Anterior cingulate cortex (tissue), 58 donors: ENCODE measurements at regions not wholly inside any gene's neighbourhood (a gene's known extent, or its start where the extent isn't known, plus 50 kb on each side); places are given as distances from the start of the nearest gene placed in this dataset.
"Not testable (repeated sequence)": the region's sequence is repeated elsewhere in the genome, so short reads cannot be mapped to it uniquely, and the experiment has no call there.

ENCODE experiments used
- DNase-seq, 58 donors: peaks; one replicate each; lab custom pipeline; 2025; lab: John Stamatoyannopoulos, UW

DNA sequence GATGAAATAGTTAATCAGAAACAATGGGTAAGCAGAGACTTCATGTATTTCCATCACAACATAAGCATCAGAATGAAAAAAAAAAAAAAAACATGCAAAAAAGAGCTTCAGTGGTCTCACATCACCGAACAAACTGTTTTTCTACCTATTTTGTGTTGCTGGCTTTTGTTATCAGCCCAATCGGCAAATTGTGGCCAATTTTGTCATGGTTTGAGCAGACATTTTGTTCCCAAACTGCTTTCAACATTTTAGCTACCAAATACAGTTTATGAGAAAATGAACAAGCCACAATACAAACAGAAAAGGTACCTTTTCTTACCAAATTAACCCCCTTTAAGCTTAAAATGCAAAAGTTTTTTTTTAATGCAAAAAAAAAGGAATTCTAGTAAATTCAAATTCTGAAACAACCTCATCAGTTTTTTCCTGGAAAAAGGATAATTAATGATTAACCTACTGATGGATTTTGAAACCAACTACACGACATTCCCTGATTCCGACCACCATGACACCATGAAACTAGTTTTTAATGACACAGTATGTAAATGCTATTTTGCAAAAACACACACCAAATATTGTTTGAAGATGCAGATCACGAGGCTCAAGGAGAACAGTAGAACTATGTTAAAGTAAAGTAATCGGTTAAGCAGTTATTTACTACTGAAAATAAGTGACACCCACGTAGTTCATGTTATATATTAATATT, 316.7 kb downstream of the BCL2L11 start:
- DNase-seq: not testable (repeated sequence)

DNA sequence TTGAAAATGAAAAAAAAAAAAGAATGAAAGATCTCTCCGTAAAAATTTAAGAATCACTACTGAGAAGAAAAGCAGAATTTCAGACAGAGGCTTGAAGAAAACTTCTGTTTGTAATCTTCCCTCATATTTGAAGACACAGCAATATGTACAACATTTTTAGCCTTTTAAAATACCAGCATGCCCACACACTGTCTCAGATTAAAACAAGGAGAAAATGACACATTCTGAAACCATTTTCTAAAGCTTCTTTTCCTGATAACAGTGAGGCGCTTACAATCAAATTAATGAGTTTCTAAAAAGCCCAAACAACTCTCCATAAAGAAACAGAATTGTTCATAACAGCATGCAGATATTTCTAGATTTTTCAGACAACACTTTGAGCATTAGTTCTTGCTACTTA, 317.4 kb downstream of the BCL2L11 start:
- not testable (repeated sequence) for DNase-seq

DNA sequence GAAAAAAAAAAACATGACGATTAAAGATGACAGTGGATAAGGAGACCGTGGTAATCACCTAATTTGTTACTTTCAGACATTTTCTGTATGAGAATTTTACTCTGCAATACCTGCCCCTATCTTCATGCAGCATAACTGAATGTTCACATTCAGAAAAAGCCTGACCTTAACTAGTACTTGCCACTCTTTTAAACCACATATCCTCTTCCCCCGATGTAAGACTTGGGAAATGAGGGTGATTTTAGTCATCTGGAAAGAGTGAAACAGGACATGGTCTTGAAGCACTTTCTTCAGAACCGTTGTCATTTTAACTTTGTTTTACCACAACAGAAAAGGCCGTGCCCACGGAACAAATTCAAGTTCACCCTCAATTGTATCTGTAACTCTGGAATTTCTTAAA, 318.5 kb downstream of the BCL2L11 start:
- DNase-seq: not testable (repeated sequence)

- DNase-seq: not testable (repeated sequence)
These were observed 320.9 kb downstream of the BCL2L11 start for GRCh38 chr2:111441614-111442013.

- not testable (repeated sequence) for DNase-seq
These were observed 322.2 kb downstream of the BCL2L11 start for GRCh38 chr2:111442767-111443454.

DNA sequence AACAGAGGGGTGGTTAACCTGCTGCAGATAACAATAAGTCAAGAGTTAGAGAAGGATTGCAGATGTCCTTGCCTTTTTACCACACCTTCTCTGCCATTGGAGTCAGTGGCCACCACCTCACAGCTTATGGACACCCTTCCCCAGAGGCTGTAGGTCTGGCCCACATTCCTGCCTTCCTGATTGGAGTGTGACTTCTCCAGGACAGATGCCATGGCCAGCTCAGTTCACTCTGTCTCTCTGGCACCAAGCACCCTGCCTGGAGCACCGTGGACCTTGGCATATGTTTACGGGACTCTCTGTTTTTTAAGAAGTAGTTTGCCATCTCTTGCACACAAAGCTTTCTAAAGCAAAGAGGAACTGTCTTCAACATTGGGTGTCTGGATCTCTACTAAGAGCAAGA, 323.8 kb downstream of the BCL2L11 start:
- not testable (repeated sequence) for DNase-seq

GRCh38 chr2:111445191-111445929, 324.6 kb downstream of the BCL2L11 start:
- not testable (repeated sequence) for DNase-seq

DNA sequence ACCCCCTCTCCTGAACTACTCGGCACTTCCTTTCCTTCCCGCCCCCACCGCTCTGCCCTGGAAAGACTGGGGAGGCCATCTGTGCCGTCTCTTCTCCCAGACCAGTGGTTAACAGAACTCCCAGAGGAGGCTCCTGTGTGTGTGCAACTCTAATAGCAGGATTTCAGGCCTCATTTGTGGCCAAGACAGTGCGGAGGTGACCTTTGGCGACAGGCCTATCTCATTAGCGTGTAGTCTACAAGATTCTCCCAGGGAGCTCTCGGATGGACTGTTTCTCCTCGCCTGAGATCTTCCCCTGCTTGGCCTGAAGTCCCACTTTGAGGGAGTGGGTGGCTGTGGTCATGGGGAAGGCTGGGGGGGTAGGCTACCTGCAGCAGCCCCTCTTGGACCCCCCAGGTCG, 325.2 kb downstream of the BCL2L11 start:
- not testable (repeated sequence) for DNase-seq

DNA sequence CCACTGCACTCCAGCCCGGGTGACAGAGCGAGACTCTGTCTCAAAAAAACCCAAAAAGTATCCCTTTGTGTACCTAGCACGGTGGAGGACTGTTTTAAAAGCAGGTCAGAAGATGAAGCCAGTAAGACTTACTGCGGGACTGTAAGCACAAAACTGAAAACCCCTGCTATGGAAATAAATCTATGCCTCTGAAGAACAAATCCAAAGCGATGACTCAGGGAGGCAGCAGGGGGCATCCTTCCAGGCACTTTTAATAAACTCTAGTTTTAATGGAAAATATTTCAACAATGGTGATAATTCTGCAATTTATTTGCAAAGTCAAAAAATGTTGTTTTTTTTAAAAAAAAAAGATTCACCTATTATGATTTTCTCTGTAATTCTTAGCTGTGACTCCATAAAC, 326.8 kb downstream of the BCL2L11 start:
- not testable (repeated sequence) for DNase-seq

DNA sequence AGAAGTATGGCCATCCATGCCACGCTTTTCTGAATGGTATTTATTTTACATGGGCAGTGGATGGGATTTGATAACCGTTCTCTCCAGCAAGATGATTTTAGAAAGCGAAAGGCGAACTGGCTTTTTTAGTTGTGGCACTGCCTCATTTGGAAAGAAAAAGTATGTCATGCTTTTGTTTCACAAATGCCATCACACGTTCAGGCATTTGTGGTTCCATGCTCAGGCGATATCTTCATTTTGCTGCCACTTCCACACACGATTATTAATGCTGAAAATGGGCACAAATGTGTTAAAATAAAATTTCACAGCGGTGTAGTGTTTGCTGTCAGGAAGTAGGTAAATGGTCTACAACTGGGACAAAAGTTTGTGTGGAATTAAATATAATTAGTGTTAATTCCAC, 328.1 kb downstream of the BCL2L11 start:
- DNase-seq: not testable (repeated sequence)

- not testable (repeated sequence) for DNase-seq
These were observed 329.8 kb downstream of the BCL2L11 start for GRCh38 chr2:111450526-111450925.

- not testable (repeated sequence) for DNase-seq
These were observed 331.0 kb downstream of the BCL2L11 start for GRCh38 chr2:111451692-111452199.

GRCh38 chr2:111452208-111452607, 331.5 kb downstream of the BCL2L11 start:
- not testable (repeated sequence) for DNase-seq

DNA sequence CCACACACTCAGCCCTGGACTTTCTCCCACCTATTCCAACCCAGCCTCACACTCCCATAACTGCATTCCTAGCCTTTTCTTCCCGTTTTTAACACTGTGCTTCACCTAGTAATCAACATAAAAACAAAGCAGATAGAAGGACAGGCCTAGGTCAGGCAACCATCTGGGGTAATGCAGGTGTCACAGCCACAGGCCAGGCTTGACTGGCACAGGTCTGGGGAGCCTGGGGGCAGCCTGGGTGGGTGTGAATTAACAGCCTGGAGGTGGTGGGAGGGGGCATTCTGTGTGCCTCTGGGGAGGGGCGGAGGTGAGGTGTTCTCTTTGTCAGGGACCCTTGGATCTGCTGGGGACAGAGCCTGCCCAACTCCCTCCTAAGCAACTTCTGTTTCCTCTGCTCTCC, 332.6 kb downstream of the BCL2L11 start:
- not testable (repeated sequence) for DNase-seq

DNA sequence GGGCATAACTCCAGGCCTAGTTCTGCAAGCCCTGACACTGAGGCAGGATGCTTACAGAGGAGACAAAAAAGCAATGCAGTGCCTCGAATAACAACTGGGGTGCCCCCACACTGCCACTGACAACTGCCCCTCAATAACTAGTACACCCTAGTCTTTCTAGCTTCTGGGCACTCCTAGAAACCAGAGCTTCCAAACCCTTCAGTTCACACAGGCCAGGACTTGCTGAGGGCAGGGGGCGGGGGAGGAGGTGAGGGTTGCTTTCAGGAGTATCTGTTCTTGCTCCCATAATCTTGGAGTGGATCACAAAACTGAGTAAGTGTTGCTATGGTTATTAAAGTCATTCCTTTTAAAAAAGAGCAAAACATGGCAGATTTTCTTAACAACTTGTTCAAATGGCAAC, 333.1 kb downstream of the BCL2L11 start:
- DNase-seq: not testable (repeated sequence)

GRCh38 chr2:111454404-111454803, 333.7 kb downstream of the BCL2L11 start:
- DNase-seq: not testable (repeated sequence)

DNA sequence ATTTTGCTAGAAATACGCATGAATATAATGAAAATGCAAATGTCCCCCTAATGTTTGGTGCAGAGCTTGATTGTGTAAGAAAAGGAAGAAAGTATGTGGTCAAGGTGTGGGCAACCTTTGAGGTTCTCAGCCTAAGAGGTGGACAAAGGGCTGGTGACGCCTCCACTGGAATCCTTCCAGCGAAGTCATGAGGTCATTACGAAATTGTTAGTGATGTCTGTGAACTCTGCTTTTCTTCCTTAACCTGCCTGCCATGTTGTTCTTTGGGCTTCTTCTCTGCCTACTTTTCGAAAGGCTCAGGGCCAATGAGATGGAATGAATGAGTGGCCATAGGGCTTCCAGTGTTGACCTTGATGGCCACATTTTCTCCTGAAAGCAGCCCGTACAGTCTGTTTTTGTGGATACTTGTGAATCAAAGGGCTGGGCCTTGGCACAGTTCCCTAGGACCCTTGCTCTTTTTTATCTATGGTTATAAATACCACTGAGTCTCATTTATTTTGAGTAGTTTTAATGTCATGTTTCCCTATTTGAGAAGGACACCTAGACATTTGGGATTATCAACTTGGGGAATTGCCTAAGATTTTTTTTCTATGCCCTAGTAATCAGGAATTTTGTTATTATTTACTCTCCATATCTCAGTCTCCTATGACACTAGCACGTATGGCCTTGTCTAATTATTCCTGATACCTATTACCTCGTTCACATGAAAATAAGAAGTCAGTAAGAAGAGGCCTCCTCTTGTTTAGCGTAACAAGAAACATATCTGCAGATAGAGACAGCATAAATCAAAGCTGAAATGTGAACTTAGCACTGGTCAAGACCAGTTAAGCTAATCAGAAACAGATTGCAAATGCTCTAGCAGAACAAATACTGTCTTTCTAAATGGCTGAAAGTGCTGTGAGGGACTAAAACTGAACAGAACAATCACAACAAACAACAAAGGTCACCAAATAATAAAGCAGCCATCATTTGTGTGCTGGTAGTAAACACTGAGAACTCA, 334.6 kb downstream of the BCL2L11 start:
- not testable (repeated sequence) for DNase-seq

DNA sequence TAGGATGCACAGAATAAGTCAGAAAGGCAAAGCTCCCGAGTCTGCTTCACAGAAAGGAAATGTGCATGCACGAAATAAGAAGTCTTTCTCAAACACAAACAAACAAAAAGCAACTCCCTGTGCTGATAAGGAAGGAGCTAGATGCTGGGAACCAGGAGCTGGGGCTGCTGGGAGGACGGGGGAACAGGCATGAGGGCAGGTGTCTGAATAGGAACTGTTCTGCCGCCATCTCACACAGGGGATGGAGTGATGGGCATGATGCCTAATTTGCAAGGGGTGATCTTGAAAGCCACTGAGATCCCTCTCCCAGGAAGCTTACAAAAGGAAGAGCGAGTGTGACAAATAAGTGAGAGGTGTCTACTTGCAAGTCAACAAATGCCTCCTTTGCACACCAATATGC, 336.5 kb downstream of the BCL2L11 start:
- DNase-seq: not testable (repeated sequence)

DNA sequence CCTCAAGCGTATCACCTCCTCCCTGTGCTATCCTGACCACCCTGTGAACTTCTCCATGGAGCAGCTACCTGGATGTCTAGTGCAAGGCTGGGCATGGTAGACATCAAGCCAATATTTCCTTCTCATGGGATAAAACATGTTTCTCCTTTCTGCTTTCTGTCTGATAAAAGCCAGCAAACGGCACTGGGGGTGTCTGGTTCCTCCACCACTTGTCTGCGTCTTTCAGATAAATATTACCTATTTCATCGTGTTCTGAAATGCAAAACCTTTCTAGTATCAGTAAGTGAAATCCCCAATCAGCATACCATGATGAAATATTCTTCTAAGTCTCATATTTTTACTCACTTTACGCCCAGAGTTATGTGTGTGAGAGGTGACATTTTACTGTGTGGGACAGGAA, 340.2 kb downstream of the BCL2L11 start:
- DNase-seq: not testable (repeated sequence)

GRCh38 chr2:111461831-111462230, 341.1 kb downstream of the BCL2L11 start:
- not testable (repeated sequence) for DNase-seq
